CD14-positive monocyte (primary cell): ENCODE measurements at regions not wholly inside any gene's neighbourhood (a gene's known extent, or its start where the extent isn't known, plus 50 kb on each side); places are given as distances from the start of the nearest gene placed in this dataset.

Source experiments
- DNase-seq, 3 donors: peaks; one replicate each; pipeline ENCODE4 v3.0.0-alpha.2; 2011 to 2022
- H2AFZ ChIP-seq: 2 replicates; pipeline ENCODE4 v1.6.0; 2012; ENCODE audit warnings: mild to moderate bottlenecking, low read depth, low read length, inconsistent platforms; ENCODE audit not compliant: insufficient read depth, poor library complexity, severe bottlenecking
- H3K27ac ChIP-seq, 2 donors: 1 replicate in 1 of 2; 2 replicates in 1 of 2; pipeline ENCODE4 v1.5.1; 2012 to 2013; ENCODE audit warnings: low read length in 2 of 2, control low read depth in 1 of 2, inconsistent platforms in 1 of 2, low read depth in 1 of 2, mild to moderate bottlenecking in 1 of 2
- H3K27me3 ChIP-seq, 2 donors: one replicate each; pipeline versions ENCODE4 v1.6.0 to v1.6.1; 2011 to 2013; ENCODE audit warnings: low read length in 2 of 2; ENCODE audit not compliant: control insufficient read depth in 2 of 2, insufficient read depth in 2 of 2
- H3K36me3 ChIP-seq, 2 donors: replicated peaks in 1 of 2; 1 replicate in 1 of 2; 2 replicates in 1 of 2; pipeline versions ENCODE4 v1.5.1 to v1.6.1; 2012 to 2013; ENCODE audit warnings: low read length in 2 of 2, control low read depth in 1 of 2, inconsistent platforms in 1 of 2, mild to moderate bottlenecking in 1 of 2; ENCODE audit not compliant: insufficient read depth in 2 of 2, control insufficient read depth in 1 of 2
- H3K4me1 ChIP-seq, 2 donors: 1 replicate in 1 of 2; 2 replicates in 1 of 2; pipeline versions ENCODE4 v1.5.1 to v1.6.1; 2012 to 2013; ENCODE audit warnings: low read length in 2 of 2, control low read depth in 1 of 2, inconsistent platforms in 1 of 2, mild to moderate bottlenecking in 1 of 2, moderate library complexity in 1 of 2; ENCODE audit not compliant: insufficient read depth in 2 of 2, control insufficient read depth in 1 of 2
- H3K4me2 ChIP-seq: replicated peaks from 2 replicates; pipeline ENCODE3; 2012; ENCODE audit warnings: low read length, moderate library complexity, mild to moderate bottlenecking; ENCODE audit not compliant: poor library complexity, severe bottlenecking; ENCODE audit errors: extremely low read depth
- H3K4me3 ChIP-seq, 3 experiments: fragments of 200-600 bp in 1 of 3; sonication (generic) in 1 of 3; replicated peaks in 1 of 3; 1 replicate in 2 of 3; 2 replicates in 1 of 3; pipeline ENCODE4 v1.5.1; 2011 to 2013; ENCODE audit warnings: low read length in 3 of 3, mild to moderate bottlenecking in 3 of 3, control low read depth in 2 of 3, low read depth in 2 of 3, inconsistent platforms in 1 of 3, moderate library complexity in 1 of 3
- H3K79me2 ChIP-seq: 2 replicates; pipeline ENCODE4 v1.6.0; 2012; ENCODE audit warnings: mild to moderate bottlenecking, control low read depth, inconsistent platforms, low read length, moderate library complexity; ENCODE audit not compliant: insufficient read depth
- H3K9ac ChIP-seq: 2 replicates; pipeline ENCODE4 v1.6.0; 2017; ENCODE audit warnings: low read length, mild to moderate bottlenecking; ENCODE audit not compliant: insufficient read depth, poor library complexity, severe bottlenecking
- H3K9me3 ChIP-seq, 2 donors: replicated peaks in 1 of 2; 1 replicate in 1 of 2; 2 replicates in 1 of 2; pipeline versions ENCODE4 v1.5.1 to v1.6.1; 2012 to 2013; ENCODE audit warnings: low read length in 2 of 2, control low read depth in 1 of 2; ENCODE audit not compliant: control insufficient read depth in 1 of 2, insufficient read depth in 1 of 2
- H4K20me1 ChIP-seq: 2 replicates; pipeline ENCODE4 v1.6.0; 2012; ENCODE audit warnings: mild to moderate bottlenecking, low read length, control low read depth, moderate library complexity; ENCODE audit not compliant: insufficient read depth
- H3K27ac Mint-ChIP-seq, 7 donors: one replicate each; pipeline ENCODE4 v1.8.0; 2020; ENCODE audit warnings: mild to moderate bottlenecking in 7 of 7, mixed read lengths in 7 of 7, moderate library complexity in 6 of 7, inconsistent platforms in 2 of 7
- H3K27me3 Mint-ChIP-seq, 3 donors: one replicate each; pipeline ENCODE4 v1.8.0; 2021 to 2022; ENCODE audit warnings: low read depth in 3 of 3, mild to moderate bottlenecking in 3 of 3, mixed read lengths in 3 of 3, moderate library complexity in 3 of 3, inconsistent platforms in 1 of 3
- H3K36me3 Mint-ChIP-seq, 2 donors: one replicate each; pipeline ENCODE4 v1.8.0; 2020; ENCODE audit warnings: mixed read lengths in 2 of 2, inconsistent platforms in 1 of 2, mild to moderate bottlenecking in 1 of 2
- H3K4me1 Mint-ChIP-seq: one replicate; pipeline ENCODE4 v1.8.0; 2020; ENCODE audit warnings: mild to moderate bottlenecking, mixed read lengths
- H3K4me3 Mint-ChIP-seq, 2 donors: one replicate each; pipeline ENCODE4 v1.8.0; 2020; ENCODE audit warnings: mild to moderate bottlenecking in 2 of 2, mixed read lengths in 2 of 2, moderate library complexity in 1 of 2
- H3K9me3 Mint-ChIP-seq, 7 donors: one replicate each; pipeline ENCODE4 v1.8.0; 2020 to 2022; ENCODE audit warnings: mixed read lengths in 7 of 7, mild to moderate bottlenecking in 6 of 7, moderate library complexity in 6 of 7, inconsistent platforms in 2 of 7
- WGBS: methylation state at CpG from one replicate; pipeline ENCODE4 v1.1.5; 2013; ENCODE audit warnings: missing lambda C conversion rate; ENCODE audit not compliant: insufficient coverage; 5-methylcytosine and 5-hydroxymethylcytosine counted together
- intact Hi-C, 2 donors: fragments of 100-400 bp; cut with micrococcal nuclease; formaldehyde crosslinking; loops; one replicate each; pipeline versions ENCODE4 v1.15.0 to v1.15.1; 2023
- TF ChIP-seq, protein P1 (sequence below): fragments of 200-600 bp; IDR thresholded peaks from one replicate; pipeline ENCODE4 v1.8.0; 2022; ENCODE audit warnings: antibody characterized with exemption, mild to moderate bottlenecking

DNA sequence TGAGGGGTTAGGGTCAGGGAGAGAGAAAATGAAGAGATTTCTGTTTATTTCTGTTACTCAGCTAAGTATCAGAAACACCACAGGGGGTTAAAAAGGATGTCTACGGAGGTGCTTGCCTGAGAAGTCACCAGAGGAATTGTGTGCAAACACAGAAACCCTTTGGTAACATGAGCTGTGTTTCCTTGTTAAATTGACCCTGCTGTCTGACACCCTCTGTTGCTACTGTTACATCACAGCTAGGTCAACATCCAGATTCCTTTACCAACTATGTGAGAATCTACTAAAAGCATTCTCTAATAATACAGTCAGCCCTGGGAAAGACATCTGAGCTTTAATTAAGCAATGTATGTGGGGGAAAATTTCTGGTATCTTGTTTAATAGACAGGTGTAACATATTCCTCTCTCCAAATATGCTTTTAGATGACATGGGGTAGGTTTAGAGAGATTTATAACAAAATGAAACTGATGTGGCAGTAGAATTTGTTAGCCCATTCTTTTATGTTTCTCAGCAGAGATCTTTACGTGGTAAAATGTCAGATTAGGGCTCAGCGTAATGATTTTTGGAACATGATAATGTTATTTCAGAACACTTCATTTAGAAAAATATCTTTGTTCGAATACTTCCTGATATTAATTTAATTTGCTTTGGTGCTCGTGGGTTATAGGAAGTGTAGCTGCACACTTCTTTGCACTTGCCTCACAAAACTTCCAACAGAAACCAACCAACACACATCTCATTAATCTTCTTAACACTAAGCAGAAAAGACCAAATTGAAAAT, 168.0 kb upstream of the AHR start:
- Histone ChIP-seq H3K79me2 (no peaks in the 10 kb centered on the region), H3K4me1 (peaks cover 20 to 27% of the 10 kb centered on the region in 2 donors), H2AFZ (peak overlapping the region; percentile 52), H4K20me1 (no peaks in the 10 kb centered on the region), H3K36me3 (no peaks in the 10 kb centered on the region), H3K4me3 (peak overlapping the region in 2 of 3 experiments; percentile 37 to 46), H3K9me3 (no peaks in the 10 kb centered on the region), H3K4me2 (peak overlapping the region; percentile 27), H3K9ac (peak overlapping the region; percentile 10), H3K27me3 (no peaks in the 10 kb centered on the region), H3K27ac (peak overlapping the region in 1 of 2 donors; percentile 69)
- intact Hi-C loops, result no loop called here
- peaks cover 36% of the 10 kb centered on the region for H3K4me1 Mint-ChIP-seq
- WGBS, result 57% methylated on average over 1 of the region's 5 CpGs
- no peaks in the 10 kb centered on the region for H3K36me3 Mint-ChIP-seq
- no peaks in the 10 kb centered on the region for H3K9me3 Mint-ChIP-seq
- H3K27me3 Mint-ChIP-seq, result peaks cover 0 to 1% (median 0%) of the 10 kb centered on the region in 3 donors
- H3K4me3 Mint-ChIP-seq, result peak overlapping the region; percentile 56 to 66
- H3K27ac Mint-ChIP-seq, result peak overlapping the region; percentile 58 to 78 (median 74)
- TF ChIP-seq, protein P1, sequence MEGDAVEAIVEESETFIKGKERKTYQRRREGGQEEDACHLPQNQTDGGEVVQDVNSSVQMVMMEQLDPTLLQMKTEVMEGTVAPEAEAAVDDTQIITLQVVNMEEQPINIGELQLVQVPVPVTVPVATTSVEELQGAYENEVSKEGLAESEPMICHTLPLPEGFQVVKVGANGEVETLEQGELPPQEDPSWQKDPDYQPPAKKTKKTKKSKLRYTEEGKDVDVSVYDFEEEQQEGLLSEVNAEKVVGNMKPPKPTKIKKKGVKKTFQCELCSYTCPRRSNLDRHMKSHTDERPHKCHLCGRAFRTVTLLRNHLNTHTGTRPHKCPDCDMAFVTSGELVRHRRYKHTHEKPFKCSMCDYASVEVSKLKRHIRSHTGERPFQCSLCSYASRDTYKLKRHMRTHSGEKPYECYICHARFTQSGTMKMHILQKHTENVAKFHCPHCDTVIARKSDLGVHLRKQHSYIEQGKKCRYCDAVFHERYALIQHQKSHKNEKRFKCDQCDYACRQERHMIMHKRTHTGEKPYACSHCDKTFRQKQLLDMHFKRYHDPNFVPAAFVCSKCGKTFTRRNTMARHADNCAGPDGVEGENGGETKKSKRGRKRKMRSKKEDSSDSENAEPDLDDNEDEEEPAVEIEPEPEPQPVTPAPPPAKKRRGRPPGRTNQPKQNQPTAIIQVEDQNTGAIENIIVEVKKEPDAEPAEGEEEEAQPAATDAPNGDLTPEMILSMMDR, result no peak
- DNase-seq, result peak in 2 of 3 donors; percentile 29 to 41

DNA sequence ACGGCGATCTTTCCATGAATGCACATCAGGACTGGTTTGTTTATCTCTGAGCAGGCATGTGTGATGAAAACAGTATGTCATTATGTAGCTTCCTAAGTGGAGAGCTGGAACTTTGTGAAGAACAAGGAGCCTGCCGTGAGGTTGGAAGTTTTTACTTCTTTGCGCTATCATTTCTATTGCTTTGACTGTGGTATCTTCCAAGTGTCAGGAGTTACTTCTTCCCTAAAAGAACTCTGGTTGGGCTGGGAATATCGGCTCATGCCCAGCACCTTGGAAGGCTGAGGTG, 167.4 kb upstream of the AHR start:
- no peaks in the 10 kb centered on the region for H3K27me3 ChIP-seq
- intact Hi-C loops, result no loop called here

More for the DNA sequence above, 167.4 kb upstream of the AHR start:
- Histone ChIP-seq H4K20me1 (no peaks in the 10 kb centered on the region), H3K9ac (peak overlapping the region; percentile 10), H3K79me2 (no peaks in the 10 kb centered on the region), H3K36me3 (no peaks in the 10 kb centered on the region), H3K9me3 (no peaks in the 10 kb centered on the region), H3K4me1 (peaks cover 20 to 27% of the 10 kb centered on the region in 2 donors), H2AFZ (peak overlapping the region; percentile 52), H3K27ac (peak overlapping the region in 1 of 2 donors; percentile 69), H3K4me3 (peak overlapping the region in 2 of 3 experiments; percentile 37 to 46), H3K4me2 (peak overlapping the region; percentile 27)
- TF ChIP-seq, protein P1, result no peak
- H3K27ac Mint-ChIP-seq, result peak overlapping the region; percentile 58 to 78 (median 74)
- H3K4me3 Mint-ChIP-seq, result peak overlapping the region; percentile 56 to 66
- no CpG with 5 or more reads among the region's 5 CpGs for WGBS
- H3K36me3 Mint-ChIP-seq, result no peaks in the 10 kb centered on the region
- no peaks in the 10 kb centered on the region for H3K9me3 Mint-ChIP-seq
- no peak for DNase-seq
- H3K27me3 Mint-ChIP-seq, result peaks cover 0 to 1% (median 0%) of the 10 kb centered on the region in 3 donors
- H3K4me1 Mint-ChIP-seq, result peaks cover 36% of the 10 kb centered on the region
